HUES48 (cell line): ENCODE measurements at regions not wholly inside any gene's neighbourhood (a gene's known extent, or its start where the extent isn't known, plus 50 kb on each side); places are given as distances from the start of the nearest gene placed in this dataset.

ENCODE experiments used
- H3K27ac ChIP-seq: one replicate; pipeline ENCODE4 v1.7.0; 2013; ENCODE audit warnings: low read depth, low read length, inconsistent platforms
- H3K27me3 ChIP-seq: 2 replicates; pipeline ENCODE4 v1.6.1; 2013; ENCODE audit warnings: mild to moderate bottlenecking, low read length; ENCODE audit not compliant: control insufficient read depth, insufficient read depth
- H3K36me3 ChIP-seq: 2 replicates; pipeline ENCODE4 v1.6.1; 2013; ENCODE audit warnings: low read length; ENCODE audit not compliant: control insufficient read depth, insufficient read depth
- H3K4me1 ChIP-seq: 2 replicates; pipeline ENCODE4 v1.6.1; 2013; ENCODE audit warnings: mild to moderate bottlenecking, low read length; ENCODE audit not compliant: control insufficient read depth, insufficient read depth
- H3K4me3 ChIP-seq: 2 replicates; pipeline ENCODE4 v1.5.1; 2013; ENCODE audit warnings: mild to moderate bottlenecking, low read depth, low read length
- H3K9ac ChIP-seq: 2 replicates; pipeline ENCODE4 v1.6.1; 2013; ENCODE audit warnings: mild to moderate bottlenecking, low read depth, low read length, moderate library complexity
- H3K9me3 ChIP-seq: 2 replicates; pipeline ENCODE4 v1.6.1; 2013; ENCODE audit warnings: low read length; ENCODE audit not compliant: control insufficient read depth, insufficient read depth

DNA sequence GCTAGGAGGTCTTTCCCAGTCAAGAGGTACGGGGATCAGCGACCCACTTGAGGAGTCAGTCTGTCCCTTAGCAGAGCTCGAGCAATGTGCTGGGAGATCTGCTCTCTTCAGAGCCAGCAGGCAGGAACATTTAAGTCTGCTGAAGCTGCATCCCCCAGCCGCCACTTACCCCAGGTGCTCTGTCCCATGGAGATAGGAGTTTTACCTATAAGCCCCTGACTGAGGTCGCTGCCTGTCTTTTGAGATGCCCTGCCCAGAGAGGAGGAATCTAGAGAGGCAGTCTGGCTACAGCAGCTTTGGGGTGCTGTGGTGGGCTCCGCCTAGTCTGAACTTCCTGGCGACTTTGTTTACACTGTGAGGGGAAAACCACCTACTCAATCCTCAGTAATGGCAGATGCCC lies 874.9 kb upstream of the FLRT2 start:
- no peaks in the 10 kb centered on the region for H3K36me3 ChIP-seq
- H3K9me3 ChIP-seq: no peaks in the 10 kb centered on the region; the same call in 1 of the 2 replicates
- H3K27ac ChIP-seq: no peak overlapping the region
- no peak overlapping the region for H3K9ac ChIP-seq
- H3K4me3 ChIP-seq: no peak overlapping the region
- no peaks in the 10 kb centered on the region for H3K27me3 ChIP-seq
- no peaks in the 10 kb centered on the region for H3K4me1 ChIP-seq

DNA sequence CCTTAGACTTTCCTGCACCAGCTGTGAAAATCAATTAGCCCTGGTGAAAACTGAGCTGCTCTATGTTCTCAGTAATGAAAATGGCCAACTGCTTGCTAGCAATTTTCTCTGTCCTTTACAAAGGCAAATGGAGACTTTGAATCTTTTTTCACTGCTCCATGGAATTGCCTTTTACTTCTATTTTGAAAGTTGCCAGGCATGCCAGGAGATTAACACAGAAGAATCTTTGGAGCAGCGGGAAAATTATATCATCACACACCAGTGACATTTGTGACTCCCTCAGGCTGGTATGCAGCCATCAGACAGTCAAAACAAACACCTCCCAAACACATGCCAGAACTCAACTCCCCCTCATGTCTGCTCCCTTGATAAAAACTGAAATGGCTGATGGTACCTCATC lies 872.0 kb upstream of the FLRT2 start:
- Histone ChIP-seq H3K9me3 (no peaks in the 10 kb centered on the region; the same call in 1 of the 2 replicates), H3K36me3 (no peaks in the 10 kb centered on the region), H3K4me1 (no peaks in the 10 kb centered on the region), H3K27me3 (no peaks in the 10 kb centered on the region), H3K27ac (no peak overlapping the region), H3K4me3 (no peak overlapping the region), H3K9ac (no peak overlapping the region)

DNA sequence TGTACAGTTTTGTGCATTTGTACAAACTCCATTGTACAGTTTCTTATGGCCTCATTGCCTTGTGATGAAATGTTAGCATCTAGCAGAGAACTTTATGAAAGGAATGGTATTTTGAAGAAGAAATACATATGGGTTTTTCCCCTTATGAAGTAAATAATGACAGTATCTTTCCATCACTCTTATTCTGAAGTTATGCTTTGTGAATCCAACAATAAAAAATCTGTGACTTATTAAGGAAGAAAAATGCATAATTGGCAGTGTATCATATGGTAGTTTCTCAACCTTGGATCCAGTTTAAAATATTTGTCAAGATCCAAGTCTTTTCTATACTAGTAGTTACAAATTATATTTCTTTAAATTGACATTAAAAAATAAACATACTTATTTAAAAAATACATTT lies 859.1 kb upstream of the FLRT2 start:
- H3K9ac ChIP-seq: no peak overlapping the region
- no peak overlapping the region for H3K4me3 ChIP-seq
- no peaks in the 10 kb centered on the region; the same call in 1 of the 2 replicates for H3K9me3 ChIP-seq
- no peak overlapping the region for H3K27ac ChIP-seq
- H3K36me3 ChIP-seq: no peaks in the 10 kb centered on the region
- no peaks in the 10 kb centered on the region for H3K27me3 ChIP-seq
- no peaks in the 10 kb centered on the region for H3K4me1 ChIP-seq

DNA sequence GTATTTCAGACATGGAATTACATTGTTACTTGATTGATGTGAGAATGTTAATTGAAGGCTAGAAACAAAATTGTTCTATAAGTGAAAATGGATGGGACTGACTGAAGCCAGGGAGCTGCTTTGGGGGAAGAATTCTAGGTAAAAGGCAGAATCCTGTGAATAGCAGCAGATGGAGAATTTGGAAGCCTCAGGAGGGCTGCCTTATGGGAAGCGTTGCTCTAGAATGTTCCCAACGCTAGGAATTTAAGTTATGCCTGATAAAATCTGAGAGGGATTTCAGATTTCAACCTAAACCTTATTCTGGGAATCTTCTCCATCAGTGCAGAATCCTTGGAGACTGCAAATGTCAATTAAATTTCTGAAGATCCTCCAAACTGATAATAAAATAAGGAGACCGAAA lies 858.2 kb upstream of the FLRT2 start:
- H3K4me3 ChIP-seq: no peak overlapping the region
- H3K9me3 ChIP-seq: no peaks in the 10 kb centered on the region; the same call in 1 of the 2 replicates
- H3K27ac ChIP-seq: no peak overlapping the region
- H3K4me1 ChIP-seq: no peaks in the 10 kb centered on the region
- H3K9ac ChIP-seq: no peak overlapping the region
- no peaks in the 10 kb centered on the region for H3K27me3 ChIP-seq
- H3K36me3 ChIP-seq: no peaks in the 10 kb centered on the region

DNA sequence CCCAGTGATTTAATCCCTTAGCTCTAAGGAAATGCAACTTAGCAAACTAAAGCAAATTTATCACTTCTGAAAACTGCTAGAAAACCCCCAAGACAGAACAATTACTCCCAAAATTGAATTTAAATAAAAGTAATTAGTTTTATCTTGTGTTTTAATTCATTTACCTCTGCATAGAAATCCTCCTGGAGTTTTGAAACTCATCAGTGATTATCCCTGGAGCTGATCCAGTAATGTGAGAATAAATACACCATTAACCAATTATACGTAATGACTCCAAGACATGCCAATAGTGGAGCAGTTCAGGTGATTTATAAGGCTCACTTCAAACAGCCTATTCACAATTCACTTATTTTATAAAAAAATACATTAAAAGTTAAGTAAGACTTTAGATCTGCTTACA lies 855.3 kb upstream of the FLRT2 start:
- no peaks in the 10 kb centered on the region for H3K27me3 ChIP-seq
- H3K9me3 ChIP-seq: no peaks in the 10 kb centered on the region
- no peak overlapping the region for H3K27ac ChIP-seq
- no peak overlapping the region for H3K9ac ChIP-seq
- no peaks in the 10 kb centered on the region for H3K36me3 ChIP-seq
- no peak overlapping the region for H3K4me3 ChIP-seq
- no peaks in the 10 kb centered on the region for H3K4me1 ChIP-seq

DNA sequence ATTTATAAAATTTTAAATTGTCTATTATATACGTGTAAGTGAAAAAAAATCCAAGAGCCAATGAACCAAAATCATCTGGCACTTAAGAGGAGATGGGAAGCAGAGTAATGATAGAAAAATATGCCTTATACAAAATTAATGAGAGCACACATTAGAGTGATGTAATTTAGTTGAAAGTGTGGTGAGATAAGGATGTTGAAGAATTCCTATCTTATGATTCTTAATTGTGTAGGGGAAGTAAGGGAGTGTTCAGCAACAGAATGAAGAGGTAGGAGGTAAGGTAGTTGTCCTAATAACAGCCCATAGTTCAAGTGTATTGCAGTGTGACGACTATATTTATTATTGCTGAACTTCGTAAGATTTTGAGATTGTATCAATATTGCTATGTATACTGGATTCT lies 843.4 kb upstream of the FLRT2 start:
- no peaks in the 10 kb centered on the region for H3K9me3 ChIP-seq

DNA sequence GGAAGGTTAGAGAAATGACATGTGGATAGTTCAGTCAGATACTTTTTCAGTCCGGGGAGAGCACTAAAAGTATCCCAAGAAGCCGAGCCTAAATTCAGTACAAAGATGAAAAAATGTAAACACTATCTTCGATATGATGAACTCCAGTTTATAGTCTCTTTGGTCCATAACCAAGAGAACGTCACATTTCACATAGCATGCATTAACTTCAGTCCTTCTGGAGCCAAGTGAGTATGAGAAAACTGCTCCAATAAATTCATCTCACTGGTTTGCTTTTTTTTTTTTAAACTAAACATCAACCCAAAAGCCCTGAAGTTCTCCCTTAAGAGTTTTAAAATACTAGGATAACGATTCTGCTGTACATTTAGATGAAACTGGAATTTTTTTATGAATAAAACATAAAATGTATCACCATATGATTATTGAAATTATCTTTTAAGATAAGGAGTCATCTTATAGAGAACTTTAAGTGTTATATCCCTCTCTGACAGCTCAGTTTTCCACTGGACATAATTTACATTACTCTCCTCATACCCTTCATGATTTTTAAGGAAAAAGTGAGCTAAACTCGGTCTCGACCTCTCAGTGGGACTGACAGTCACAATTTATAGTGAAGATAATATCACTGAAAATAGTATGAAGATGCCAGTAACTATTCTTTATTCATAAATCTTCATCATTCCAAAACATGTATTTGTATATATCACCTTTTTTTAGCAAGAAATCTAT lies 841.5 kb upstream of the FLRT2 start:
- Histone ChIP-seq H3K9me3 (no peaks in the 10 kb centered on the region), H3K27me3 (no peaks in the 10 kb centered on the region), H3K27ac (no peak overlapping the region), H3K36me3 (no peaks in the 10 kb centered on the region), H3K4me3 (no peak overlapping the region), H3K4me1 (no peaks in the 10 kb centered on the region), H3K9ac (no peak overlapping the region)

More for the DNA sequence above, 843.4 kb upstream of the FLRT2 start:
- Histone ChIP-seq H3K27me3 (no peaks in the 10 kb centered on the region), H3K36me3 (no peaks in the 10 kb centered on the region), H3K27ac (no peak overlapping the region), H3K4me3 (no peak overlapping the region), H3K9ac (no peak overlapping the region), H3K4me1 (no peaks in the 10 kb centered on the region)

DNA sequence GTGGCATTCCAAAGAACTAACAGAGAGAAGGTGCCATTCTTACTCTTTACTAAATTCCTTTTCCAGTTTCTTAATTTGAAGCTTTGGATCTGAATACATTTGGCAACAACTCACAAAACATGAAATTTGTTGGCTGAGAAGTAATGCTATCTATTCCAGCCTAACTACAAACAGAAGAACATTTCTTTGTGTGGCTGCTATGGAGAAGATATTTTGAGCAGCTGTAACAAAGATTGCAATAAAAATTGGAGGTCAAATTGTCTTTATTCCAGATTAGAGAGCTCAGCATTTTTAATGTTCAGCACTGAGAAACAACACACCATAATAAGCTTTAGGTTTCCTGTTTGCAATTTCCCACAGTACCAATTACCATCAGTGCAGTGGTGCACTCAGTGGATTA lies 835.8 kb upstream of the FLRT2 start:
- H3K36me3 ChIP-seq: no peaks in the 10 kb centered on the region
- H3K27me3 ChIP-seq: no peaks in the 10 kb centered on the region
- no peaks in the 10 kb centered on the region for H3K4me1 ChIP-seq
- no peak overlapping the region for H3K9ac ChIP-seq
- H3K27ac ChIP-seq: no peak overlapping the region
- no peak overlapping the region for H3K4me3 ChIP-seq
- no peaks in the 10 kb centered on the region for H3K9me3 ChIP-seq

DNA sequence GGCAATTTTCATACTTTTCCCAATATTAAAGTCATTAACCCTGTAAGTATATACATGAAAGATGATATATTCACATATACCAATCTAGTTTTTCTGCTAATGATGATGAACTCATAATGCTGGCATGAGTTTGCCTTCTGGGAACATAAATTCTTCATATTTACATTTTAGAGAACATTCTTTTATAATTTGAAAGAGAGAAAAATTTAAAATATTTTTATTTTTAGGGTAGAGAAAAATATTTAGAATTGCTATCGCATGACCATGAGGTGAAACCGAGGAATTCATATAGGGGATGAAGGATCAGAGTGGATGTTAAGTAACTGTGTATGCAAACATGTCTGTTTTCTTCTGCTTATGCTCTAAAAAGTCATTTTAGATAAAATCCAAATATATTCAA lies 825.3 kb upstream of the FLRT2 start:
- H3K9me3 ChIP-seq: no peaks in the 10 kb centered on the region
- H3K36me3 ChIP-seq: no peaks in the 10 kb centered on the region
- no peaks in the 10 kb centered on the region for H3K27me3 ChIP-seq
- H3K4me3 ChIP-seq: no peak overlapping the region
- H3K9ac ChIP-seq: no peak overlapping the region
- H3K27ac ChIP-seq: no peak overlapping the region
- 0 out of 2 replicates have a peak, but pooled peaks cover 4% of the 10 kb centered on the region for H3K4me1 ChIP-seq

DNA sequence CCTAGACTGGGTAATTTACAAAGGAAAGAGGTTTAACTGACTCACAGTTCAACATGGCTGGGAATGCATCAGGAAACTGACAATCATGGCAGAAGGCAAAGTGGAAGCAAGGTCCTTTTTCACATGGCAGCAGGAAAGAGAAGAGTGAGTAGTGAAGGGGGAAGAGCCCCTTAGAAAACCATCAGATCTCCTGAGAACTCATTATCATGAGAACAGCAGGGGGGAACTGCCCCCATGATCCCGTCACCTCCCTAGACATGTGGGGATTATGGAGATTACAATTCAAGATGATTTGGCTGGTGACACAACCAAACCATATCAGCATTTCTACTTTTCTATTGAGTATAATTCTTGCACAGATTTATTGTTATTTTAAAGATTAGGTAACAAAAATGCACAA lies 822.1 kb upstream of the FLRT2 start:
- Histone ChIP-seq H3K36me3 (no peaks in the 10 kb centered on the region), H3K4me3 (no peak overlapping the region), H3K27me3 (no peaks in the 10 kb centered on the region), H3K4me1 (0 out of 2 replicates have a peak, but pooled peaks cover 4% of the 10 kb centered on the region), H3K9ac (no peak overlapping the region), H3K9me3 (no peaks in the 10 kb centered on the region), H3K27ac (no peak overlapping the region)

DNA sequence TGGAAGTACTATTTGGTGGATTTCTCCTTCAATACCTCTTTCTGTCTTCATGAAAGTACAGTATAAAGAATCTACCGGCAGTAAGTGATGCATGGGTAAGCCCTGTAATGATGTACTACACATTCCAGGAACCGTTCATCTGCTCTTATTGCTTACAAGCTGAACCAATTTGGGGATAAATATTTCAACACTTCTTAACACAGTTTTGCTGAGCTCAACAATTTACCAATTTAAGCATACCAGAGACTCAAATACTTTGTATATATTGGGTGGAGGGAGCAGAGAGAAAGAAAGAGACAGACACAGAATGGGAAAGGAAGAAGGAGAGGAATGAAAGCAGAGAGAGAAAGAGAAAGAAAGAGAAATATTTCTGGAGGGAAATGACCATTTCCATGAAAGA lies 821.1 kb upstream of the FLRT2 start:
- Histone ChIP-seq H3K9me3 (no peaks in the 10 kb centered on the region), H3K9ac (no peak overlapping the region), H3K4me1 (0 out of 2 replicates have a peak, but pooled peaks cover 4% of the 10 kb centered on the region), H3K4me3 (no peak overlapping the region), H3K27ac (no peak overlapping the region), H3K27me3 (no peaks in the 10 kb centered on the region), H3K36me3 (no peaks in the 10 kb centered on the region)
